Neural cell (in vitro differentiated cells): ENCODE measurements at regions not wholly inside any gene's neighbourhood (a gene's known extent, or its start where the extent isn't known, plus 50 kb on each side); places are given as distances from the start of the nearest gene placed in this dataset.

ENCODE experiments used
- EP300 ChIP-seq: fragments of 450-650 bp; conservative IDR thresholded peaks from 2 replicates; pipeline ENCODE4 v1.6.1; 2014; ENCODE audit warnings: antibody characterized with exemption, mild to moderate bottlenecking, moderate library complexity; ENCODE audit not compliant: poor library complexity, severe bottlenecking
- MXI1 ChIP-seq: fragments of 450-650 bp; conservative IDR thresholded peaks from 2 replicates; pipeline ENCODE4 v1.6.1; 2014; ENCODE audit warnings: antibody characterized with exemption, mild to moderate bottlenecking; ENCODE audit not compliant: poor library complexity, severe bottlenecking
- RAD21 ChIP-seq: fragments of 450-650 bp; conservative IDR thresholded peaks from 2 replicates; pipeline ENCODE4 v1.6.1; 2014; ENCODE audit warnings: antibody characterized with exemption, mild to moderate bottlenecking, moderate library complexity
- TAF1 ChIP-seq: IDR thresholded peaks from 2 replicates; pipeline ENCODE4 v1.6.1; 2012; ENCODE audit warnings: low read depth
- TF ChIP-seq, protein P1 (sequence below): fragments of 450-650 bp; IDR thresholded peaks from 2 replicates; pipeline ENCODE4 v1.5.1; 2014; ENCODE audit warnings: antibody characterized with exemption, mild to moderate bottlenecking, moderate library complexity; ENCODE audit not compliant: poor library complexity, severe bottlenecking

DNA sequence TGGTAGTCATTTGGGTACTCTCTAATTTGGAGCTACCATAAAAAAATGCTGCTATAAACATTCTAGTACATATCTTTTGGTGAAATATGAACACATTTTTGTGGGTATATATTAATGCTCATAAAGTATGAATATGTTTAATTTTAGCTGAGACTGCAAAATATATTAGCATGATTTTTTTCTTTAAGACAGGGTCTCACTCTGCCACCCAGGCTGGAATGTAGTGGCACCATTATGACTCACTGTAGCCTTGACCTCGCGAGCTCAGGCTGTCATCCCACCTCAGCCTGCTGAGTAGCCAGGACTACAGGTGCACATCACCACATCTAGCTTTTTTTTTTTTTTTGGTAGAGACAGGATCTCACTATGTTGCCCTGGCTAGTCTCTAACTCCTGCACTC is 371.7 kb downstream of the SOX9 start:
- TF ChIP-seq, protein P1, sequence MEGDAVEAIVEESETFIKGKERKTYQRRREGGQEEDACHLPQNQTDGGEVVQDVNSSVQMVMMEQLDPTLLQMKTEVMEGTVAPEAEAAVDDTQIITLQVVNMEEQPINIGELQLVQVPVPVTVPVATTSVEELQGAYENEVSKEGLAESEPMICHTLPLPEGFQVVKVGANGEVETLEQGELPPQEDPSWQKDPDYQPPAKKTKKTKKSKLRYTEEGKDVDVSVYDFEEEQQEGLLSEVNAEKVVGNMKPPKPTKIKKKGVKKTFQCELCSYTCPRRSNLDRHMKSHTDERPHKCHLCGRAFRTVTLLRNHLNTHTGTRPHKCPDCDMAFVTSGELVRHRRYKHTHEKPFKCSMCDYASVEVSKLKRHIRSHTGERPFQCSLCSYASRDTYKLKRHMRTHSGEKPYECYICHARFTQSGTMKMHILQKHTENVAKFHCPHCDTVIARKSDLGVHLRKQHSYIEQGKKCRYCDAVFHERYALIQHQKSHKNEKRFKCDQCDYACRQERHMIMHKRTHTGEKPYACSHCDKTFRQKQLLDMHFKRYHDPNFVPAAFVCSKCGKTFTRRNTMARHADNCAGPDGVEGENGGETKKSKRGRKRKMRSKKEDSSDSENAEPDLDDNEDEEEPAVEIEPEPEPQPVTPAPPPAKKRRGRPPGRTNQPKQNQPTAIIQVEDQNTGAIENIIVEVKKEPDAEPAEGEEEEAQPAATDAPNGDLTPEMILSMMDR = no peak
- TF ChIP-seq RAD21 (no peak), TAF1 (no peak), EP300 (no peak), MXI1 (no peak)
